IPS-15b (cell line): ENCODE measurements at regions not wholly inside any gene's neighbourhood (a gene's known extent, or its start where the extent isn't known, plus 50 kb on each side); places are given as distances from the start of the nearest gene placed in this dataset.

Source experiments
- H3K27me3 ChIP-seq: one replicate; pipeline ENCODE4 v1.6.1; 2013; ENCODE audit warnings: low read length; ENCODE audit not compliant: control insufficient read depth, insufficient read depth
- H3K36me3 ChIP-seq: one replicate; pipeline ENCODE4 v1.6.1; 2013; ENCODE audit warnings: low read length; ENCODE audit not compliant: control insufficient read depth, insufficient read depth
- H3K4me1 ChIP-seq: one replicate; pipeline ENCODE4 v1.6.1; 2013; ENCODE audit warnings: mild to moderate bottlenecking, low read length; ENCODE audit not compliant: control insufficient read depth, insufficient read depth
- H3K4me3 ChIP-seq: one replicate; pipeline ENCODE4 v1.5.1; 2013; ENCODE audit warnings: low read depth, low read length
- H3K9ac ChIP-seq: one replicate; pipeline ENCODE4 v1.6.1; 2013; ENCODE audit warnings: low read depth, mild to moderate bottlenecking, low read length
- H3K9me3 ChIP-seq: one replicate; pipeline ENCODE4 v1.6.1; 2013; ENCODE audit warnings: mild to moderate bottlenecking, low read length; ENCODE audit not compliant: control insufficient read depth, insufficient read depth

DNA sequence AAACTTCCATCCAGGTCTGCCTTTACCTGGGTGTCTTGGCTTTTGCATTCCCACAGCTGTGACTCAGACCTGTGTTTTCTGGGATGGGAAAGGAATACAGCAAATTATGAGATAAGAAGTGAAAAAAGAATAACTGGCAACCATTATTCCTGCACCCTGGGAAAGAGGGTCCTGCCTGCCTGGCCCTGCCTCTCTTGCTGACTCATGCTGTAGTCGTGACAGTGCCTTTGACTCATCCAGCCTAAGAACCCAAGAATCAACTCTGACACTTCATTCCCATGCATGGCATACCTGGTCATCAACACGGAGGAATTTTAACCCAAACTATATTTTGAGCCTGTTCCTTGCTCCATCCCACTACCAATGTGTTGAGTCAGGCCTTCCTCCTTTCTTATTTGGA is 185.4 kb upstream of the SERP2 start:
- H3K9me3 ChIP-seq, result no peaks in the 10 kb centered on the region
- no peak overlapping the region for H3K9ac ChIP-seq
- H3K4me3 ChIP-seq, result no peak overlapping the region
- H3K4me1 ChIP-seq, result no peaks in the 10 kb centered on the region
- H3K36me3 ChIP-seq, result no peaks in the 10 kb centered on the region
- H3K27me3 ChIP-seq, result no peaks in the 10 kb centered on the region

DNA sequence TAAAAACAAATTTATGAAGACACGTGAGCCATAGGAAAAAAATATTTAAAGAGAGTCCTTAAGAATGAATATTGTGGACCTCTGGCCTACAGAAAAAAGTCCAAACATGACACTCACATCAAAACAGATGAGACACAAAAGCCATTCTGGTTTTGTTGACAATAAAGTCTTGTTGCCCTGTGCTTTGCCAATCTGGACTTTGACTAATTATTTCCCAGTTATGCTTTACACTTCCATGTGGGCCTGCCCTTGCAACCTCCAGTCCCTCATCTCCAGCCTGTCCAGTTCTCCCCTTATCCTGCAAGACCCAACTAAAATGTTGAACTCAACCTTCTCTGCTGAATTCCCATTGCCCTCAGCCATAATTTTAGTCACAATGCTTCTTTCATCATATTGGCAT is 184.5 kb upstream of the SERP2 start:
- Histone ChIP-seq H3K9ac (no peak overlapping the region), H3K9me3 (no peaks in the 10 kb centered on the region), H3K27me3 (no peaks in the 10 kb centered on the region), H3K4me1 (no peaks in the 10 kb centered on the region), H3K36me3 (no peaks in the 10 kb centered on the region), H3K4me3 (no peak overlapping the region)

DNA sequence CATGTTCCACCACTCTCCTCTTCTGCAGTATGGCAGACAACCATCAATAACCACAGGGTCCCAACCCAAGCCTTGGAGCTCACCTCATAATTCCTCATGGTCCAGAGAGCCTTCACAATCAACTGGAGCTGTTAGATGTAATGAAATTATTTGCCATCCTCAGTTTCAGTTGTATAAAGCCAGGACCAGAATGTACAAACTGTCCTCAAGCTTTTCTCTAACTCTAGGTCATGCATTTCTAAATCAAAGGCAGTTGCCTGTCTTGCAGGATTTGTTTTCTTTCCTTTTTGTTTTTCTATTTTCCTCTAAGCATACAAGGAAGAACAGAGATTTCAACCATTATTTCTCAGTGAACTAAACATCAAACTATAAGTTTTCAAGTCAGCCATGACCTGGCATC is 182.5 kb upstream of the SERP2 start:
- Histone ChIP-seq H3K4me1 (no peaks in the 10 kb centered on the region), H3K36me3 (no peaks in the 10 kb centered on the region), H3K4me3 (no peak overlapping the region), H3K27me3 (no peaks in the 10 kb centered on the region), H3K9ac (no peak overlapping the region), H3K9me3 (no peaks in the 10 kb centered on the region)

DNA sequence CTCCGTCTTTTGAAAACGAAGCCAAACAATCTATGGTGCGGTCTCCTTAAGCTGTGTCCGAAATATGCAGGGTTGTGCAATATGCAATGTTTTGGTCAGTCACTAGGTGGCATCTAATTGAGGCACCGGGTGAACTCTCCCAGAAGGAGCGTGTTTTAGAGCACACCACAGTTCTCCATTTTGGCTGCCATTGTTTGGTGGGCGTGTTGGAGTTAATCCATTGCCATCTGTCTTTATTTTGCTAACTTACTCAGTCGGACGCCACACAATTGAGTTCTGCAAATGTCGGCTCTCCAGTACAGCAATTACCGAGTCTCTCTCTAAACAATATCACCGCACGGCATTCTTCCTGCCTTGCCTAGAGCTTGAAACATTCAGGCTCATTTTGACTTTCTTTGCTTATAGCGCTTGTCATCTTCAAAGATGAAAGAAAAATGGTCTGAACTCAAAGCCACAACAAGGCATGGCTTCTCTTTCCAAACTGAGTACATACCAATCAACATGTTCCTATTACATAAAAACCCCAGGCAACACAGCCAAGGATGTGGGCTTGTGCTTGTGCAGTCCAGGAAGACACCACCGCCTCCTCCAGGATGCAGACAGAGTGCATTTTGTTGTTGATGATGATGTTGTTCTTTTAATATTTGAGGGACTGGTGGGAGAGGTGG is 182.0 kb upstream of the SERP2 start:
- no peaks in the 10 kb centered on the region for H3K4me1 ChIP-seq
- H3K9me3 ChIP-seq, result no peaks in the 10 kb centered on the region
- no peak overlapping the region for H3K4me3 ChIP-seq
- H3K36me3 ChIP-seq, result no peaks in the 10 kb centered on the region
- H3K27me3 ChIP-seq, result no peaks in the 10 kb centered on the region
- no peak overlapping the region for H3K9ac ChIP-seq

DNA sequence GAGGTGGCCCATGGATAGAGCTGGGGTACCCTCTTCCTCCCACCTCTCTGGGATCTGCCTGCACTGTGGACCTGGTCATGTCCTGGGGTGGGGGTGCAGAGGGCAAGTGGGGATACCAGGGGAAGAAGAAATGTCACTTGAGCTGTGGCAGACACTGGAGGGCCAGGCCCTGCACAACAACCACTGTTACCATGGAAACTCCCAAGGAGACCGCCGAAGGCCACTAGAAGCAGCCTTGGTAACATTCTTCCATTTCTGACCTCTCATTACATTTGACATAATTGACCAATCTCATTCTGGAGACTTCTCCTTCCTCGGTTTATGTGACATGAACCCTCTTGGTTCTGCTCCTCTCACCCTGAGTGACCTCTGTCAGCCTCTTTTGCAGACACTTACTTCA is 179.9 kb upstream of the SERP2 start:
- no peaks in the 10 kb centered on the region for H3K9me3 ChIP-seq
- no peaks in the 10 kb centered on the region for H3K36me3 ChIP-seq
- H3K4me3 ChIP-seq, result no peak overlapping the region
- no peaks in the 10 kb centered on the region for H3K4me1 ChIP-seq
- no peak overlapping the region for H3K9ac ChIP-seq
- no peaks in the 10 kb centered on the region for H3K27me3 ChIP-seq

DNA sequence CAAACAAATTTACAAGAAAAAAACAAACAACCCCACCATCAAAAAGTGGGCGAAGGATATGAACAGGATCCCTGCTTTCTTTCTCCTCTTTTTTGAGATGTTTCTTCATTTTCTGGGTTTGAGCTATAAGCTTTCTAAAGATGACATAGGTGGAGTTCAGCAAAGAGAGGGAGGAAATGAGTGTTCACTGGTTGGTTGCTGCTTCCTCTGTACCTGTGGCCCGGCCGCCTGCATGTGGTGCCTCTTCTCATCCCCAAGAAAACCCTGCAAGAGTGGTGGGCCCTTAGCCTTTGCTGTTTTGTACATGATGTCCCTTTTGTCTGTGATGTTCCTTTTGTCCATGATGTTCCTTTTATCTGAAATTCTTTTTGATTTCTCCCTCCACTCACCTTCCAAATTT is 178.4 kb upstream of the SERP2 start:
- Histone ChIP-seq H3K9me3 (no peaks in the 10 kb centered on the region), H3K4me3 (no peak overlapping the region), H3K4me1 (no peaks in the 10 kb centered on the region), H3K27me3 (no peaks in the 10 kb centered on the region), H3K36me3 (no peaks in the 10 kb centered on the region), H3K9ac (no peak overlapping the region)

DNA sequence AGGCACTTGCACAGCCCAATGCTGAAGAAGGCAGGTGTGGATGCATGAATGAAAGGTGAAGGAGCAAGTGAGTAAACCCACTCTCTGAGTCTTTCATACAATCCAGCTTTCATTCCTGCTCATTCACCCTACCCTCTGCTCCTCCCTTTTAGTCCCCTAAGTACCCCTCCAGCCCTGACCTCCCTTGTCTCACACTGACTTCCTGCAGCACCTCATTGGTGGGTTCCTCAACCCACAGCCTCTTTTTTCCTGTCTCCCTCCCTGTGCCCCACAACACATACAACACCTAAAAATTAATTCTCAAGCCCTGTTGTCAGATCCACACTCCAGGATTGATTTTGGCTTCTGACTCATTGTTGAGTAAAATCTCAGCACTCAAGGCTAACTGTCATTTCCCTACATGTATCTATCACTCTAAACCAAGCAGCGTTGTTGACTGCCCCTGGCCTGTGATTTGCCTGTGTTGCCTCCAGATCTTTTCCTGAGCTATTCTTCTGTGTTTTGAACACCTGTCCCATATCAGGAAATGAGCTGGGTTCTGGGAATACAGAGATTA is 177.3 kb upstream of the SERP2 start:
- Histone ChIP-seq H3K36me3 (no peaks in the 10 kb centered on the region), H3K9me3 (no peaks in the 10 kb centered on the region), H3K4me3 (no peak overlapping the region), H3K27me3 (no peaks in the 10 kb centered on the region), H3K9ac (no peak overlapping the region), H3K4me1 (no peaks in the 10 kb centered on the region)

DNA sequence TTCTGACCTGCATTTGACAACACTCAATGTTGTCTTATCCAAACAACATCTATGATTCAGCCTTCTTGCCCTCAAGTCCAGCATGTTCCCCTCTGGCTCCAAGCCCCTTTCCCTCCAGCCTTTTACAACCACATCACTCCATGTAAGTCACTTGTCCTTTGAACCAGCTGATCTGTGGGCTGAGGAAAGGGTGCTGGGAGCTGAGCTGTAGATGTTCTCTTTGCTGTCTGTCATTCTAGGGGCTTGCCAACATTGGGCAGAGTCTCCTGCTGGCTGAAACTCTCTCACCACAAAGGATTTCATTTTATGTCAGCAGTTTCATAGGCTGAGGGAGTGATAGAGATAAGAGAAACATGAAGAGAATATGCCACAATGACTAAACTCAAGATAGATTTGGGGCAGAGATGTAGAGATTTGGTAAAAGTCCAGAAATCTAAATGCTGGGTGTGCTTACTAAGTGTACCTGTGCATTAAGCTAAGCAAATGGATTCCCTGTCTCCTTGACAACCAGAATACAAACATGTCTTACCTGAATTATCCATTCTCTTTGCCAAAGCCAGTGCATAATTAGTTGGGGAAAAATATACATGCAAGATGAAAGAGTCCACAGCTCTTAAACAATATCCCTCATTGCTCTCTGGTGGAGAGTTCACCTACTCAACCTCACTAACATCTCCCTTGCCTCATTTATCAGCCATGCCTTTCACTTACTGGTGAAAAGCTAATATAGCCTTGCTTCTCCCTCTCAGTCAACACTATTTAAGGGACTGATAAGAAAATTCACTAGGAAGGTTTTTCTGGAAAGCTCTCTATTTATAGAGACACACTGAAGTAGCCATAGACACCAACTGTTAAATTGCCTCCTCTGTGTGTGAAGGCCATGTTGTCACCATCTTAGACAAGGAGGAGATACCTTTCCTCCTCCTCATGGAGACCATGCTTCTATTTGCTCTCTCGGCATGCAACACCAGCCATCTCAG is 175.5 kb upstream of the SERP2 start:
- Histone ChIP-seq H3K9ac (no peak overlapping the region), H3K27me3 (no peaks in the 10 kb centered on the region)

DNA sequence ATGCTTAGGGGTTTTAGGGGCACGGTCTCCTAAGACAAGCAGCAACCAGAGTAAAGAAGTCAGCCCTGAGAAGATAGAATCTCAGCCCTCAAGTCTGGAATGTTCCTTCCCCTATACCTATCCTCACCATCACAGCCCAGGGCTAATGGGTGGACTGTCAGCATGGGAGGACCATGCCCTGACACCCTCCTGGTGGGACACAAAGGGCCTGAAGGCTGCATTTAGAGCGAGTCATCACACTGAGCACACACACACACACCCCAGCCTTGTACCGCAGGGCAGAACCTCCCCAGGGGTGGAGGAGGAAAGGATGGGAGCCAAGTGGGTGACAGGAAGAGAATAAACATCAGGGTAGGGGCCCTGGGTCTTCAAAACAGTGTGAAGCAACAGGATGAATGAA is 174.8 kb upstream of the SERP2 start:
- no peaks in the 10 kb centered on the region for H3K9me3 ChIP-seq
- H3K4me1 ChIP-seq, result no peaks in the 10 kb centered on the region
- H3K36me3 ChIP-seq, result no peaks in the 10 kb centered on the region
- no peak overlapping the region for H3K9ac ChIP-seq
- no peaks in the 10 kb centered on the region for H3K27me3 ChIP-seq
- H3K4me3 ChIP-seq, result no peak overlapping the region

More for the DNA sequence above, 175.5 kb upstream of the SERP2 start:
- no peak overlapping the region for H3K4me3 ChIP-seq
- H3K4me1 ChIP-seq, result no peaks in the 10 kb centered on the region
- no peaks in the 10 kb centered on the region for H3K9me3 ChIP-seq
- H3K36me3 ChIP-seq, result no peaks in the 10 kb centered on the region

DNA sequence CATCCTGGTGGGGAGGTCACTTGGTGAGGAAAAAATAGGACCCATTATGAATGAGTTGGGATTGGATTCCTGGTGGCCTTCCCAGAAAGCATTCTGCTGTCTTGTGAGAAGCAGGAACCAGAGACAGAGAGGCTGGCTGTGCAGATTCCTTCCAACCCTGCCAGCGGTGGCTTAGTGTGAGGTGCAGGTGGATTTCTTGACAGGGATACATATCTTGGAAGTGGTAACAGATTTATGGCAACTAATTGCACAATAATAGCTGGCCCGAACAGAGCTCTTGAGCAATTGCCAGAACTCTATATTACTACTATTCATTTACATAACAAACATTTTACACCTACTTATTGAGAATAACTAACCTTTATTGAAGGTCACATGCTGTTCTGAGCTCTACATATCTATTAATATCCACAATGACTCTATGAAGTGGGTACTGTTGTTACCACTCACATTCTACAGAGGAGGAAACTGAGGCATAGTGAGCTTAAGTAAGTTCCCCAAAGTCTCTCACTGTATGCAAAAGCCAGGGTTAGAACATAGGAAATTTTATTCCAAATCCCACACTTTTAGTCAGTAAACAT is 173.9 kb upstream of the SERP2 start:
- H3K9me3 ChIP-seq, result no peaks in the 10 kb centered on the region
- H3K4me1 ChIP-seq, result no peaks in the 10 kb centered on the region
- no peaks in the 10 kb centered on the region for H3K27me3 ChIP-seq
- no peak overlapping the region for H3K9ac ChIP-seq
- no peaks in the 10 kb centered on the region for H3K36me3 ChIP-seq
- no peak overlapping the region for H3K4me3 ChIP-seq

DNA sequence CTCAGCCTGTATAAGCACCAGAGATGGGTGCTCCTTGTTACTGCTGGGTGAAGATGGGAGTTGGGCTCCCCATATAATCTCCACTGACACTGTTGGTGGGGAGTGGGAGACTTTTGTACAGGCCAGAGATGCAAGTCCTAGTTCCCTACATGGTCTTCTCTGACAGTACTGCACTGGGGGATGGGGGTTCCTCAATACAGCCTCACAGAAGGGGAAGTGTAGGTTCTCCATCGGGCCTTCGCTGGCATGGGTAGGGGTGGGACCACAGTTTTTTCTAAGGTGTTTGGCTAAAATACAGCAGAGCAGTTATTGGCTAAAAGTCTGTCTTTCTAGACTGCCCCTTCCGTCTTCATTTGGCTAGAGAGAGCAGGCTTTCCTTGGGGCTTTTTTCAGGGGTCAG is 167.2 kb upstream of the SERP2 start:
- Histone ChIP-seq H3K9ac (no peak overlapping the region), H3K36me3 (no peaks in the 10 kb centered on the region), H3K4me1 (no peaks in the 10 kb centered on the region), H3K9me3 (no peaks in the 10 kb centered on the region), H3K27me3 (no peaks in the 10 kb centered on the region), H3K4me3 (no peak overlapping the region)
